CD4-positive, CD25-positive, alpha-beta regulatory T cell (primary cell): ENCODE measurements at regions not wholly inside any gene's neighbourhood (a gene's known extent, or its start where the extent isn't known, plus 50 kb on each side); places are given as distances from the start of the nearest gene placed in this dataset.

ENCODE experiments used
- ATAC-seq, 2 donors: fragments of 150-1000 bp; cut with Tn5 transposase; one replicate each; pipeline ENCODE4 v1.10.0; 2021; ENCODE audit warnings: low read depth in 2 of 2, moderate number of reproducible peaks in 2 of 2, moderate library complexity in 1 of 2
- DNase-seq, 3 donors: peaks; one replicate each; pipeline versions ENCODE4 v3.0.0 to v3.0.0-alpha.2; 2012 to 2022; ENCODE audit warnings: mixed read lengths in 1 of 3
- H3K27ac ChIP-seq: one replicate; pipeline ENCODE4 v1.7.0; 2013; ENCODE audit warnings: mild to moderate bottlenecking, low read length; ENCODE audit not compliant: insufficient read depth, poor library complexity, severe bottlenecking
- H3K27me3 ChIP-seq: one replicate; pipeline ENCODE4 v1.7.0; 2013; ENCODE audit warnings: low read length; ENCODE audit not compliant: control insufficient read depth, insufficient read depth
- H3K36me3 ChIP-seq: one replicate; pipeline ENCODE4 v1.7.0; 2013; ENCODE audit warnings: mild to moderate bottlenecking, low read length, moderate library complexity; ENCODE audit not compliant: control insufficient read depth, insufficient read depth
- H3K4me1 ChIP-seq: 2 replicates; pipeline ENCODE4 v1.7.0; 2013; ENCODE audit warnings: mild to moderate bottlenecking, low read length; ENCODE audit not compliant: insufficient read depth, control insufficient read depth, poor library complexity, severe bottlenecking
- H3K4me3 ChIP-seq: one replicate; pipeline ENCODE4 v1.7.0; 2013; ENCODE audit warnings: low read depth, mild to moderate bottlenecking, low read length, moderate library complexity
- H3K9me3 ChIP-seq, 2 experiments: 1 replicate in 1 of 2; 2 replicates in 1 of 2; pipeline ENCODE4 v1.7.0; 2013; ENCODE audit warnings: low read length in 2 of 2, mild to moderate bottlenecking in 1 of 2, moderate library complexity in 1 of 2; ENCODE audit not compliant: control insufficient read depth in 2 of 2
- H3K27ac Mint-ChIP-seq, 3 donors: one replicate each; pipeline ENCODE4 v1.8.0; 2020 to 2022; ENCODE audit warnings: mild to moderate bottlenecking in 3 of 3, mixed read lengths in 3 of 3, moderate library complexity in 2 of 3
- H3K27me3 Mint-ChIP-seq: one replicate; pipeline ENCODE4 v1.8.0; 2022; ENCODE audit warnings: mild to moderate bottlenecking, mixed read lengths
- H3K36me3 Mint-ChIP-seq: one replicate; pipeline ENCODE4 v1.8.0; 2020; ENCODE audit warnings: mixed read lengths
- H3K4me1 Mint-ChIP-seq, 4 donors: one replicate each; pipeline ENCODE4 v1.8.0; 2020 to 2022; ENCODE audit warnings: mixed read lengths in 4 of 4, mild to moderate bottlenecking in 1 of 4
- H3K4me3 Mint-ChIP-seq, 4 donors: one replicate each; pipeline ENCODE4 v1.8.0; 2020 to 2022; ENCODE audit warnings: mild to moderate bottlenecking in 4 of 4, mixed read lengths in 4 of 4, moderate library complexity in 3 of 4
- H3K9me3 Mint-ChIP-seq, 7 donors: one replicate each; pipeline ENCODE4 v1.8.0; 2020 to 2022; ENCODE audit warnings: mixed read lengths in 7 of 7, mild to moderate bottlenecking in 3 of 7, moderate library complexity in 2 of 7

GRCh38 chr1:219277304-219278105 is 103.8 kb downstream of the LYPLAL1 start:
- no peak for ATAC-seq
- Mint-ChIP-seq H3K27me3 (no peaks in the 10 kb centered on the region), H3K27ac (no peak overlapping the region), H3K9me3 (no peaks in the 10 kb centered on the region), H3K4me3 (no peak overlapping the region), H3K36me3 (no peaks in the 10 kb centered on the region), H3K4me1 (no peaks in the 10 kb centered on the region)
- Histone ChIP-seq H3K36me3 (no peaks in the 10 kb centered on the region), H3K27ac (no peak overlapping the region), H3K4me3 (no peak overlapping the region), H3K27me3 (no peaks in the 10 kb centered on the region), H3K9me3 (no peaks in the 10 kb centered on the region), H3K4me1 (no peaks in the 10 kb centered on the region)
- no peak for DNase-seq

GRCh38 chr1:219276049-219276738 is 102.5 kb downstream of the LYPLAL1 start:
- Mint-ChIP-seq H3K9me3 (no peaks in the 10 kb centered on the region), H3K27me3 (no peaks in the 10 kb centered on the region), H3K27ac (no peak overlapping the region), H3K36me3 (no peaks in the 10 kb centered on the region), H3K4me3 (no peak overlapping the region), H3K4me1 (no peaks in the 10 kb centered on the region)
- Histone ChIP-seq H3K4me1 (no peaks in the 10 kb centered on the region), H3K27ac (no peak overlapping the region), H3K36me3 (no peaks in the 10 kb centered on the region), H3K4me3 (no peak overlapping the region), H3K27me3 (no peaks in the 10 kb centered on the region), H3K9me3 (no peaks in the 10 kb centered on the region)
- ATAC-seq (no peak), DNase-seq (no peak)

DNA sequence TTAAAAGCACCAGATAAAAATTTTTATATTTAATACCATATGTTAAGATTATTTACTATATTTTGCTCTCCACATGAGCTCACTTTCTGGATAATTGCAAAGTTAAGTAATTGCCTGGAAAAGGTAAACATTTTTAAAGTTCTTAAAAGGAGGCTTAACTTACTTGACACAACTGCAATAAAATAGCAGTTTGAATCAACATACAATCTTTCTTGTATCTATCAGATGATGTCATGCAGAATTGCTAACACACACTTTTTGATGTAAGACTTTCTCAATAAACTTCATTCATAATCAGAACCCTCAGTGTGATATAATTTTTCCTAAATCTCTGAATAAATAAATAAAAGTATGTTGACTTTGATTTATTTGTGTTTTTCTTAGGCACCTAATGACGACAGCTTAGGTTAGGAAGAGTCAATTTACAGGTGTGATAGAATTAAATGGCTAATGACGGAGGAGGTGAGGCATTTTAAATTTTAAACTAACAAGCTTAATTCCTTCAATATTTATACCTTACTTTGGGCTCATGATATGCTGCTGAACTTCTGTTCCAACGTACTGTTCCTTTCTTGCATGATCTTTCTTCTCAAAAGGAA is 99.5 kb downstream of the LYPLAL1 start:
- Mint-ChIP-seq H3K9me3 (no peaks in the 10 kb centered on the region), H3K27me3 (no peaks in the 10 kb centered on the region), H3K36me3 (no peaks in the 10 kb centered on the region), H3K4me1 (no peaks in the 10 kb centered on the region), H3K27ac (no peak overlapping the region), H3K4me3 (no peak overlapping the region)
- Histone ChIP-seq H3K27ac (no peak overlapping the region), H3K36me3 (no peaks in the 10 kb centered on the region), H3K4me3 (no peak overlapping the region), H3K4me1 (no peaks in the 10 kb centered on the region), H3K27me3 (no peaks in the 10 kb centered on the region), H3K9me3 (no peaks in the 10 kb centered on the region)
- ATAC-seq, result no peak
- no peak for DNase-seq

- no peak overlapping the region for H3K4me3 ChIP-seq
- H3K4me1 ChIP-seq, result no peaks in the 10 kb centered on the region
- no peak overlapping the region for H3K27ac ChIP-seq
- H3K36me3 ChIP-seq, result no peaks in the 10 kb centered on the region
- Mint-ChIP-seq H3K27me3 (no peaks in the 10 kb centered on the region), H3K36me3 (no peaks in the 10 kb centered on the region), H3K9me3 (no peaks in the 10 kb centered on the region), H3K27ac (no peak overlapping the region), H3K4me1 (no peaks in the 10 kb centered on the region), H3K4me3 (no peak overlapping the region)
- H3K27me3 ChIP-seq, result no peaks in the 10 kb centered on the region
- no peaks in the 10 kb centered on the region for H3K9me3 ChIP-seq
- no peak for DNase-seq
- ATAC-seq, result no peak
Observed at GRCh38 chr1:219271818-219272535, 98.3 kb downstream of the LYPLAL1 start.

DNA sequence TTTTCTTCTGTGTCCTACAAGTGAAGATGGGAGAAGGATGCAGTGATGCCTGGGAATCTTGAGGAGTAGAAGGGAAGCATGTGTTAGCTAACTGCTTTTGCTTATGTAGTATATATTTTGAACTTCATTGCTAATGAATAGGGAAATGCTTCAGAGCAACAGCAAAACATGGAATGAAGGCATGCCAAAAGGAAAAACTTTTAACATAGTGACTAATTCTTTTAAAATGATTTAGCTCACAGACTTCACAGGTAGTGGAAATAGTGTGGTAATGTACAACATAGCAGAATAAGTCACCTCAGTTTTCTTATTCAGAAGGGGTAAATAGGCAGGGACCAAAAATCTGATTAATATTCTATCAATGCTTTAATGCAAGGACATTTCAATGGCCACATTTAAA is 95.5 kb downstream of the LYPLAL1 start:
- no peaks in the 10 kb centered on the region for H3K9me3 Mint-ChIP-seq
- Histone ChIP-seq H3K27me3 (no peaks in the 10 kb centered on the region), H3K4me1 (no peaks in the 10 kb centered on the region), H3K27ac (no peak overlapping the region), H3K9me3 (no peaks in the 10 kb centered on the region), H3K36me3 (no peaks in the 10 kb centered on the region), H3K4me3 (no peak overlapping the region)
- no peaks in the 10 kb centered on the region for H3K36me3 Mint-ChIP-seq
- DNase-seq (no peak), ATAC-seq (no peak)
- no peak overlapping the region for H3K4me3 Mint-ChIP-seq
- no peaks in the 10 kb centered on the region for H3K4me1 Mint-ChIP-seq
- no peak overlapping the region for H3K27ac Mint-ChIP-seq
- no peaks in the 10 kb centered on the region for H3K27me3 Mint-ChIP-seq

- Mint-ChIP-seq H3K27ac (no peak overlapping the region), H3K4me1 (no peaks in the 10 kb centered on the region), H3K4me3 (no peak overlapping the region), H3K36me3 (no peaks in the 10 kb centered on the region), H3K27me3 (no peaks in the 10 kb centered on the region), H3K9me3 (peaks cover 0 to 15% (median 6%) of the 10 kb centered on the region in 7 donors)
- H3K4me3 ChIP-seq, result no peak overlapping the region
- H3K27ac ChIP-seq, result no peak overlapping the region
- peaks cover under 1 to 2% of the 10 kb centered on the region in 2 experiments for H3K9me3 ChIP-seq
- H3K4me1 ChIP-seq, result no peaks in the 10 kb centered on the region
- H3K27me3 ChIP-seq, result no peaks in the 10 kb centered on the region
- no peak for ATAC-seq
- H3K36me3 ChIP-seq, result no peaks in the 10 kb centered on the region
- no peak for DNase-seq
Observed at GRCh38 chr1:219266524-219266923, 92.8 kb downstream of the LYPLAL1 start.

DNA sequence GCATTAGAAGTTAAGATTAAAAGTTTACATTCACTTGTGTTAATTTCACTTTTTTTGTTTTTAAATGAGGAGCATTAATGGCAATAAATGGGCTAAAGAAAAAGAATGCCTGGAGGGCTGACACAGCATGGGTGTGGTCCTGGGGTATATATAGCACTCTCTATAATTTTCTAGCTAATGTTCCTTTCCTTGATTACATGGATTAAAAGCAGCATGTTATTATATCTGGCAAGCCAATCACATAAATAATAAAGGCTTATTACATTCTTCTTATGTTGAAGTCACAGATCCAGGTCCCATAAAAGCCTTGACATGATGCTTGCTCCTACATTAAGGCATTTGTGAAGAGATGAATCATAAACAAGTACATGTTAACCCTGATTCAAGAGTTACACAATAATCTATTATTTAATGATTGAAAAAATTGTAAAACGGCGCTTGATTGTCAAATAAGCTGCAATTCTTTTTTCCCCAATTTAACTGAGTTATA is 91.4 kb downstream of the LYPLAL1 start:
- no peaks in the 10 kb centered on the region for H3K27me3 Mint-ChIP-seq
- H3K9me3 ChIP-seq, result peaks cover 6 to 8% of the 10 kb centered on the region in 2 experiments
- H3K27ac Mint-ChIP-seq, result no peak overlapping the region
- H3K4me3 Mint-ChIP-seq, result no peak overlapping the region
- H3K4me3 ChIP-seq, result no peak overlapping the region
- H3K36me3 ChIP-seq, result no peaks in the 10 kb centered on the region
- DNase-seq (no peak), ATAC-seq (no peak)
- H3K36me3 Mint-ChIP-seq, result no peaks in the 10 kb centered on the region
- H3K9me3 Mint-ChIP-seq, result peaks cover 0 to 18% (median 9%) of the 10 kb centered on the region in 7 donors
- H3K4me1 ChIP-seq, result no peaks in the 10 kb centered on the region
- no peaks in the 10 kb centered on the region for H3K27me3 ChIP-seq
- no peak overlapping the region for H3K27ac ChIP-seq
- no peaks in the 10 kb centered on the region for H3K4me1 Mint-ChIP-seq
